ENCODE measurements at regions not wholly inside any gene's neighbourhood (a gene's known extent, or its start where the extent isn't known, plus 50 kb on each side); places are given as distances from the start of the nearest gene placed in this dataset.

- H3K27ac ChIP-seq (ENCODE audit: low read length in 2 of 2): no peak overlapping the region
- intact Hi-C loops (cut with micrococcal nuclease): no loop called here
- H3K4me1 Mint-ChIP-seq: no peaks in the 10 kb centered on the region
- H3K27me3 ChIP-seq (replicated peaks in 1 of 4; ENCODE audit: control extremely low read depth in 1 of 4, control insufficient read depth in 3 of 4, insufficient read depth in 4 of 4, low read length in 3 of 4): no peaks in the 10 kb centered on the region
- no peak overlapping the region for H3K9ac ChIP-seq (ENCODE audit: low read length)
- H3K36me3 ChIP-seq (replicated peaks in 1 of 2; ENCODE audit: control extremely low read depth in 1 of 2, control insufficient read depth in 1 of 2, extremely low read depth in 1 of 2, insufficient read depth in 2 of 2, low read length in 1 of 2): no peaks in the 10 kb centered on the region
- TF ChIP-seq EZH2 (IDR thresholded peaks at IDR 0.05; ENCODE audit: borderline replicate concordance, insufficient read depth, low read depth, low read length, poor library complexity, severe bottlenecking): no peak
- TF ChIP-seq CTCF (IDR thresholded peaks at IDR 0.05): no peak
- H2AFZ ChIP-seq (ENCODE audit: insufficient read depth, low read depth, low read length, poor library complexity, severe bottlenecking): no peak overlapping the region
- ATAC-seq (ENCODE audit: low read depth): no peak
- H3K79me2 ChIP-seq (ENCODE audit: control insufficient read depth, insufficient read depth, low read length): no peaks in the 10 kb centered on the region
- CTCF ChIA-PET: no interaction called here
- no peaks in the 10 kb centered on the region for H3K4me1 ChIP-seq (ENCODE audit: control insufficient read depth in 2 of 2, insufficient read depth in 2 of 2, low read length in 2 of 2)
- no peak overlapping the region for H3K4me3 ChIP-seq (ENCODE audit: control extremely low read depth in 1 of 5, extremely low read depth in 1 of 5, insufficient read depth in 1 of 5, low read depth in 2 of 5, low read length in 4 of 5)
- peaks cover 10% of the 10 kb centered on the region for H3K9me3 Mint-ChIP-seq (ENCODE audit: insufficient read depth)
- no peak overlapping the region for H3K4me3 Mint-ChIP-seq
- no peak for DNase-seq
- no peaks in the 10 kb centered on the region for H4K20me1 ChIP-seq (ENCODE audit: control insufficient read depth, insufficient read depth, low read length, poor library complexity, severe bottlenecking)
- POLR2A ChIA-PET: no interaction called here
- H3K4me2 ChIP-seq (replicated peaks; ENCODE audit: low read depth, low read length, poor library complexity, severe bottlenecking): no peak overlapping the region
- H3K9me3 ChIP-seq (ENCODE audit: control extremely low read depth in 1 of 3, control insufficient read depth in 2 of 3, insufficient read depth in 1 of 3, low read length in 2 of 3): no peaks in the 10 kb centered on the region
- no peak overlapping the region for H3K27ac Mint-ChIP-seq
- H3K27me3 Mint-ChIP-seq: no peaks in the 10 kb centered on the region
Measured at GRCh38 chr12:73612551-73612950, 925.1 kb upstream of the ATXN7L3B start.

- Histone ChIP-seq H4K20me1 (ENCODE audit: control insufficient read depth, insufficient read depth, low read length, poor library complexity, severe bottlenecking) (no peaks in the 10 kb centered on the region), H3K9me3 (ENCODE audit: control extremely low read depth in 1 of 3, control insufficient read depth in 2 of 3, insufficient read depth in 1 of 3, low read length in 2 of 3) (no peaks in the 10 kb centered on the region), H3K27me3 (replicated peaks in 1 of 4; ENCODE audit: control extremely low read depth in 1 of 4, control insufficient read depth in 3 of 4, insufficient read depth in 4 of 4, low read length in 3 of 4) (no peaks in the 10 kb centered on the region), H3K27ac (ENCODE audit: low read length in 2 of 2) (no peak overlapping the region), H3K9ac (ENCODE audit: low read length) (no peak overlapping the region), H2AFZ (ENCODE audit: insufficient read depth, low read depth, low read length, poor library complexity, severe bottlenecking) (no peak overlapping the region), H3K4me3 (ENCODE audit: control extremely low read depth in 1 of 5, extremely low read depth in 1 of 5, insufficient read depth in 1 of 5, low read depth in 2 of 5, low read length in 4 of 5) (no peak overlapping the region), H3K79me2 (ENCODE audit: control insufficient read depth, insufficient read depth, low read length) (no peaks in the 10 kb centered on the region), H3K36me3 (replicated peaks in 1 of 2; ENCODE audit: control extremely low read depth in 1 of 2, control insufficient read depth in 1 of 2, extremely low read depth in 1 of 2, insufficient read depth in 2 of 2, low read length in 1 of 2) (no peaks in the 10 kb centered on the region), H3K4me2 (replicated peaks; ENCODE audit: low read depth, low read length, poor library complexity, severe bottlenecking) (no peak overlapping the region), H3K4me1 (ENCODE audit: control insufficient read depth in 2 of 2, insufficient read depth in 2 of 2, low read length in 2 of 2) (no peaks in the 10 kb centered on the region)
- ATAC-seq (ENCODE audit: low read depth): no peak
- Mint-ChIP-seq H3K4me1 (no peaks in the 10 kb centered on the region), H3K27me3 (no peaks in the 10 kb centered on the region), H3K4me3 (no peak overlapping the region), H3K9me3 (ENCODE audit: insufficient read depth) (no peaks in the 10 kb centered on the region), H3K27ac (no peak overlapping the region)
- 100% methylated on average over 1 of the region's 2 CpGs for WGBS (ENCODE audit: insufficient coverage)
- no peak for TF ChIP-seq CTCF (IDR thresholded peaks at IDR 0.05)
- no peak for TF ChIP-seq EZH2 (IDR thresholded peaks at IDR 0.05; ENCODE audit: borderline replicate concordance, insufficient read depth, low read depth, low read length, poor library complexity, severe bottlenecking)
- DNase-seq: no peak
- ChIA-PET POLR2A (no interaction called here), CTCF (no interaction called here)
- intact Hi-C loops (cut with micrococcal nuclease): no loop called here
Measured at GRCh38 chr12:73623421-73623820, 914.2 kb upstream of the ATXN7L3B start.

All from B cell (primary cell).